Common myeloid progenitor, CD34-positive (primary cell): ENCODE measurements at regions not wholly inside any gene's neighbourhood (a gene's known extent, or its start where the extent isn't known, plus 50 kb on each side); places are given as distances from the start of the nearest gene placed in this dataset.
"Not testable (repeated sequence)": the region's sequence is repeated elsewhere in the genome, so short reads cannot be mapped to it uniquely, and the experiment has no call there.

Source experiments
- CTCF ChIA-PET: fragments of 350-600 bp; sonication (Branson Sonifier 250); formaldehyde crosslinking; loops from one replicate; lab custom pipeline; 2021; ENCODE audit warnings: antibody characterized with exemption; lab: Charles Lee
- POLR2A ChIA-PET: fragments of 350-600 bp; sonication (Branson Sonifier 250); formaldehyde crosslinking; loops from one replicate; lab custom pipeline; 2021; ENCODE audit warnings: antibody characterized with exemption; lab: Charles Lee
- DNase-seq, 3 donors: peaks; one replicate each; pipeline versions ENCODE4 v3.0.0 to v3.0.0-alpha.2; 2013
- H3K27ac ChIP-seq, 2 experiments: 1 replicate in 1 of 2; 2 replicates in 1 of 2; pipeline ENCODE4 v1.7.0; 2013; ENCODE audit warnings: inconsistent platforms in 2 of 2, low read length in 2 of 2, mild to moderate bottlenecking in 2 of 2, low read depth in 1 of 2, moderate library complexity in 1 of 2; ENCODE audit not compliant: severe bottlenecking in 2 of 2, insufficient read depth in 1 of 2, poor library complexity in 1 of 2
- H3K27me3 ChIP-seq, 5 experiments: replicated peaks in 2 of 5; 1 replicate in 3 of 5; 2 replicates in 2 of 5; pipeline versions ENCODE4 v1.6.1 to v1.7.0; 2013; ENCODE audit warnings: low read length in 4 of 5, mild to moderate bottlenecking in 2 of 5, moderate library complexity in 2 of 5, inconsistent platforms in 1 of 5; ENCODE audit not compliant: insufficient read depth in 5 of 5, control insufficient read depth in 4 of 5
- H3K36me3 ChIP-seq, 4 experiments: 1 replicate in 2 of 4; 2 replicates in 2 of 4; pipeline versions ENCODE4 v1.6.1 to v1.7.0; 2013; ENCODE audit warnings: low read length in 3 of 4, control low read depth in 1 of 4, mild to moderate bottlenecking in 1 of 4; ENCODE audit not compliant: control insufficient read depth in 4 of 4, insufficient read depth in 4 of 4
- H3K4me1 ChIP-seq, 4 experiments: 1 replicate in 3 of 4; 2 replicates in 1 of 4; pipeline versions ENCODE4 v1.6.1 to v1.7.1; 2013; ENCODE audit warnings: low read length in 3 of 4, mild to moderate bottlenecking in 3 of 4, control low read depth in 1 of 4, inconsistent platforms in 1 of 4, moderate library complexity in 1 of 4; ENCODE audit not compliant: control insufficient read depth in 4 of 4, insufficient read depth in 4 of 4; ENCODE audit errors: control extremely low read depth in 1 of 4
- H3K4me3 ChIP-seq, 7 experiments: 1 replicate in 4 of 7; 2 replicates in 3 of 7; pipeline versions ENCODE4 v1.5.1 to v1.7.0; 2013; ENCODE audit warnings: mild to moderate bottlenecking in 7 of 7, low read length in 6 of 7, moderate library complexity in 6 of 7, inconsistent platforms in 2 of 7, low read depth in 2 of 7, control low read depth in 1 of 7; ENCODE audit not compliant: insufficient read depth in 4 of 7, control insufficient read depth in 1 of 7; ENCODE audit errors: extremely low read depth in 1 of 7
- H3K9me3 ChIP-seq, 5 experiments: 1 replicate in 4 of 5; 2 replicates in 1 of 5; pipeline versions ENCODE4 v1.6.1 to v1.7.1; 2013; ENCODE audit warnings: low read length in 4 of 5, mild to moderate bottlenecking in 2 of 5, inconsistent platforms in 1 of 5, low read depth in 1 of 5, moderate library complexity in 1 of 5; ENCODE audit not compliant: control insufficient read depth in 4 of 5, insufficient read depth in 2 of 5; ENCODE audit errors: control extremely low read depth in 1 of 5
- WGBS: methylation state at CpG from one replicate; pipeline ENCODE4 v1.1.5; 2013; ENCODE audit not compliant: insufficient coverage; 5-methylcytosine and 5-hydroxymethylcytosine counted together

DNA sequence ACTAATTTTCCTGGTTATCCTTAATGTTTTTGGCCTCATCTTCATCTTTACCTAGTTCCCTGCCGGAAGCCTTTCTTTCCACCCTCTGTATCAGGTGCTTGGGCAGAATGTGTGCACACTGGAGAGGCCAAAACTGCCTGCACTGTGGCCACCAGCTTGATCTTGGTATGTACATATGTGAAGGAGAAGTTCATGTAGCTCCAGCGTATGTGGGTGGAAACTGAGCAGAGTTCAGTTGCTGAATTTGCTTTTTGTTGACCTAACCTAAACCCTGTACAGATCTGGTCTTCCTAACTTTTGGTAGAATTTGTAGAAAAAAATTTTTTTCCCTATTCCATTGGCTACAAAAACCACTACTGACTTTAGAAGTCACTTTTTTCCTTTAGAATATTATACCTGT is 65.9 kb upstream of the IGSF10 start:
- no peak overlapping the region for H3K4me3 ChIP-seq
- H3K9me3 ChIP-seq = peaks cover 0 to 3% (median 0%) of the 10 kb centered on the region in 5 experiments
- no peaks in the 10 kb centered on the region for H3K36me3 ChIP-seq
- ChIA-PET CTCF (no interaction called here), POLR2A (no interaction called here)
- no peaks in the 10 kb centered on the region for H3K4me1 ChIP-seq
- no peak for DNase-seq
- no peak overlapping the region for H3K27ac ChIP-seq
- H3K27me3 ChIP-seq = no peaks in the 10 kb centered on the region
- no CpG with 5 or more reads among the region's 2 CpGs for WGBS

DNA sequence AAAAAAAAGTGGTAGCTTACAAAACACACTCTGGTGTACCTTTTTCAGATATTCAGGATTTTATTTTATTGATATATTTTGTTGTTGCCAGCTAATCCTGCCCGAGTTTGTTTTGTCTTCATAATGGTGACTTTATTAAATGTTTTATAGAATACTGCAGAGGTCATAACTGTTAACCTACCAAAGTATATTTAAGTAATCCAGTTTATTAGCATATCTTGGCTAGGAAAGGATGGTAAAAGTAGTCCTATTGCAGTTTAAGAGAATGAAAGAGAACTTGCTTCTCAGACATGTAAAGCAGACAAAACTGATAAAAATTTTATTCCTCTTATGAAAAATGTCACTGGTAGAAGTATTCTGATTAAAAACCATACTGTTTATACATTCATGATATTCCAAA is 59.2 kb upstream of the IGSF10 start:
- ChIA-PET CTCF (no interaction called here), POLR2A (no interaction called here)
- Histone ChIP-seq H3K36me3 (no peaks in the 10 kb centered on the region), H3K27ac (no peak overlapping the region), H3K27me3 (no peaks in the 10 kb centered on the region), H3K9me3 (peaks cover 0 to 8% (median 3%) of the 10 kb centered on the region in 5 experiments), H3K4me3 (no peak overlapping the region), H3K4me1 (no peaks in the 10 kb centered on the region)
- no CpG with 5 or more reads among the region's 1 CpG for WGBS
- DNase-seq = no peak

DNA sequence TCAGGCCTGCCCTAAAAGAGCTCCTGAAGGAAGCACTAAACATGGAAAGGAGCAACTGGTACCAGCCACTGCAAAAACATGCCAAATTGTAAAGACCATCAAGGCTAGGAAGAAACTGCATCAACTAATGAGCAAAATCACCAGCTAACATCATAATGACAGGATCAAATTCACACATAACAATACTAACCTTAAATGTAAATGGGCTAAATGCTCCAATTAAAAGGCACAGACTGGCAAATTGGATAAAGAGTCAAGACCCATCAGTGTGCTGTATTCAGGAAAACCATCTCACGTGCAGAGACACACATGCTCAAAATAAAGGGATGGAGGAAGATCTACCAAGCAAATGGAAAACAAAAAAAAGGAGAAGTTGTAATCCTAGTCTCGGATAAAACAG is 50.6 kb upstream of the IGSF10 start:
- DNase-seq, H3K4me3 ChIP-seq, H3K9me3 ChIP-seq, CTCF ChIA-PET, H3K27me3 ChIP-seq, H3K27ac ChIP-seq, POLR2A ChIA-PET, H3K4me1 ChIP-seq, H3K36me3 ChIP-seq: not testable (repeated sequence)
- WGBS = 100% methylated on average over 1 of the region's 2 CpGs
